SJCRH30 (cell line): ENCODE measurements at regions not wholly inside any gene's neighbourhood (a gene's known extent, or its start where the extent isn't known, plus 50 kb on each side); places are given as distances from the start of the nearest gene placed in this dataset.
A peak's percentile ranks its signal among the peaks of the same experiment; 100 is the strongest.

ENCODE experiments used
- DNase-seq, 2 experiments: peaks; one replicate each; pipeline ENCODE4 v3.0.0-alpha.2; 2015 to 2020
- H3K27ac ChIP-seq: fragments of 250-450 bp; sonication (Bioruptor Pico); 2 replicates; pipeline ENCODE4 v1.5.1; 2020; ENCODE audit warnings: mild to moderate bottlenecking, moderate library complexity
- H3K27me3 ChIP-seq: fragments of 250-450 bp; sonication (Bioruptor Pico); 2 replicates; pipeline ENCODE4 v1.5.1; 2020; ENCODE audit warnings: mild to moderate bottlenecking, moderate library complexity
- H3K36me3 ChIP-seq: fragments of 250-450 bp; sonication (Bioruptor Pico); 2 replicates; pipeline ENCODE4 v1.5.1; 2020; ENCODE audit warnings: mild to moderate bottlenecking, moderate library complexity
- H3K4me1 ChIP-seq: fragments of 250-450 bp; sonication (Bioruptor Pico); 2 replicates; pipeline ENCODE4 v1.5.1; 2020; ENCODE audit warnings: mild to moderate bottlenecking, moderate library complexity
- H3K4me3 ChIP-seq: fragments of 250-450 bp; sonication (Bioruptor Pico); 2 replicates; pipeline ENCODE4 v1.5.1; 2020; ENCODE audit warnings: mild to moderate bottlenecking, moderate library complexity
- H3K9me3 ChIP-seq: fragments of 250-450 bp; sonication (Bioruptor Pico); replicated peaks from 2 replicates; pipeline ENCODE4 v1.5.1; 2020; ENCODE audit warnings: mild to moderate bottlenecking, moderate library complexity

DNA sequence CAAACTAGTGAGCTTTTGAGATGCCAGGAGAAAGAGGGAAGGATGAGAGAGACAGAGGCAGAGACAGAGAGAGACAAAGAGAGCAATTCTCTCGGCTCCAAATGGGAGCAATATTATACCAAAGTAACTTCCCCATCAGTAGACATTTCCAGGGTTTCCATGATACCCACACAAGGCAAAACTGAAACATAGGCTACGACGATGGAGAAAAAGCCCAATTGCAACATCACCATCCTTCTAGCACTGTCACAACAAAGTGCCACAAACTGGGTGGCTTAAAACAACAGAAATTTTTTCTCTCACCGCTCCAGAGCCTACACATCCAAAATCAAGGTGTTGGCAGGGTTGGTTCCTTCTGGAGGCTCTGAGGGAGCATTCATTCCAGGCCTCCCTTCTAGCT lies 81.4 kb downstream of the KCTD12 start:
- Histone ChIP-seq H3K4me3 (no peak overlapping the region), H3K9me3 (no peaks in the 10 kb centered on the region), H3K27me3 (no peaks in the 10 kb centered on the region), H3K27ac (no peak overlapping the region), H3K36me3 (no peaks in the 10 kb centered on the region), H3K4me1 (no peaks in the 10 kb centered on the region)
- no peak for DNase-seq

DNA sequence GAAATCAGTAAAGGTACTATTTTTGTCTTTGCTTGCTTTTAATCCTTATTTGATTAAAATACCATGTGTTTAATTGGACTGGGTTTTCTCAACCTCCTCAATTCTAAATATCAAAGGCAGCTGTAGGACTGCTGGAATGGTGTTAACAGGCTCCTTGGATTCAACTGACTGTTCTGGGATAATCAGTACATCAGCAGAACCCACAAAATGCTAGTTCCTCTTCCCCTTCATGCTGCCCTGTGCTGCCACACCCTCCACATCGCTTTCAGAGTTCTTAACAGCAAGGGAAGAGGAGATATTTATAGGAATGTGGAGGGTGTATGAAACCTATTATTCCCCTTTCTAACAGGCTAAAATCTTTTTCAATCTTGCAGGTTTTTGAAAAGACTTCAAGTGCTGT lies 82.4 kb downstream of the KCTD12 start:
- H3K27ac ChIP-seq, result no peak overlapping the region
- no peak overlapping the region for H3K4me3 ChIP-seq
- no peaks in the 10 kb centered on the region for H3K36me3 ChIP-seq
- H3K27me3 ChIP-seq, result no peaks in the 10 kb centered on the region
- no peaks in the 10 kb centered on the region for H3K9me3 ChIP-seq
- no peak for DNase-seq
- H3K4me1 ChIP-seq, result no peaks in the 10 kb centered on the region

DNA sequence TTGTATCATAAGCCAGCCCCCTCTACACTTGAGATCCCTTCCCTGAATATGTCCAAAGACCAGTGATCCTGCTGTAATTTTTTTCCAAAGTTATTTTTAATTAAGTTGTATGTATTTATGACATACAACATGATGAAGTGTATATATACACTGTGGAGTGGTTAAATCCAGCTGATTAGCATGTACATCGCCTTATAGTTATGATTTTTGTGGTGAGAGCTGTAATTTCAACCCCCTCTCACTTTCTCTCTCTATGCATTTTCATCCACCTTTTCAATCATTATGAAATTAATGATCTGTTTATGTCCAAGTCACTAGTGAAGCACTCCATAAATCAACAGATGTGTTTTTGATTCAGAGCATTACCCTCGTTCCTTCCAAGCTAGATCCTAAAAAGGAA lies 85.3 kb downstream of the KCTD12 start:
- Histone ChIP-seq H3K36me3 (no peaks in the 10 kb centered on the region), H3K9me3 (no peaks in the 10 kb centered on the region), H3K4me3 (no peak overlapping the region), H3K27ac (no peak overlapping the region), H3K4me1 (no peaks in the 10 kb centered on the region), H3K27me3 (no peaks in the 10 kb centered on the region)
- DNase-seq, result no peak

DNA sequence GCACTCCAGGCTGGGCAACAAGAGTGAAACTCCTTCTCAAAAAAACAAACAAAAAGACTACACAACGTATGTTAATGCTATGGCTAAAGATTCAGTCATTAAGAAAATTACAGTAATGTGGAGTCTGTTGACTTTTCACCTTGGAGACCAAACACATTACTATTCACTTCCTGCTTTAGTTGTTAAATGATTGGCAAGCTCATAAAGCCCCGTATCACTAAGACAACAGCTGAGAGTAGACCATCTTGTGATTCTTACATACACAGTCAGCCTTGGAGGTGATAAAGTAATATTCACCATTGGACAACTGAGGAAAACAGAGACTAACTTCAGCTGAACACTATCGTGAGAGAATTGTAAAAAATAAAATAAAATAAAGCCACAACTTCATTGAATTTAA lies 86.5 kb downstream of the KCTD12 start:
- no peak overlapping the region for H3K27ac ChIP-seq
- no peak for DNase-seq
- H3K36me3 ChIP-seq, result no peaks in the 10 kb centered on the region
- H3K9me3 ChIP-seq, result no peaks in the 10 kb centered on the region
- H3K27me3 ChIP-seq, result no peaks in the 10 kb centered on the region
- no peaks in the 10 kb centered on the region for H3K4me1 ChIP-seq
- no peak overlapping the region for H3K4me3 ChIP-seq

DNA sequence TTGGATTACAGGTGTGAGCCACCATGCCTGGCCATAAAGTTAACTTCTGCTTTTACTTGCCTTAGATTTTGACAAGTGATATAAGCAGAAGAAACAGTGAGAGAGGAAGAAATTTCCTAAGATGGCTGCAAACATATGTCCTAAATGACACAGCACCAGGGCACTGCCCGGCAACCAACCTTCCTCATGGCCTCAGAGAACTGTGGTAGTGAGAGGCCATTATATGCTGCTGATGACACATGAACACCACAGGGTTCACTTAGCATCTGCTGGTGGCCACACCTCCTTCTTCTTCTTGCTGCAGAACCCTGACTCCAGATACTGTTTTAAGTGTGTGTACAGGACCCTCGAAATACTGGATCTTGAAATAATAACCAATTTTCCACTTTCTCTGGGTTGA lies 88.2 kb downstream of the KCTD12 start:
- Histone ChIP-seq H3K27me3 (no peaks in the 10 kb centered on the region), H3K36me3 (no peaks in the 10 kb centered on the region), H3K27ac (no peak overlapping the region), H3K4me3 (no peak overlapping the region), H3K4me1 (no peaks in the 10 kb centered on the region), H3K9me3 (no peaks in the 10 kb centered on the region)
- DNase-seq, result no peak

DNA sequence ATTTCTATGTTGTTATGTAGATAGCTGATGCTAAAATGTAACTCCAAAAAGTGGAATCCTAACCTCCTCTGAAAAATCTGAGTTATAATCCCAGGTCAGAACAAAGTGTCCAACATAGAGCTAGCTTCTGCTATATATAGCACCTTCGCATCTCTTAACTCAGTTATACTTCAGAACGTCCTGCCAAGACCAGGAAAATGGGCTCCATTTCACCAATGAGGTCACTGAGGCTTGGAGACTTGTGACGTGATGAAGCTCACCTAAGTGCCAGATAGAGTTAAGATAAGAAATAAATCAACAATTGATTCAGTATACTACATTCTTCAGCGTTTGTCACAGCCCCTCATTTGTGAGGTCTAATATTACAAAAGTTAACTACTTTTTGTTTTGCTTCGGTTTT lies 88.8 kb downstream of the KCTD12 start:
- Histone ChIP-seq H3K4me1 (no peaks in the 10 kb centered on the region), H3K9me3 (no peaks in the 10 kb centered on the region), H3K4me3 (no peak overlapping the region), H3K36me3 (no peaks in the 10 kb centered on the region), H3K27me3 (no peaks in the 10 kb centered on the region), H3K27ac (no peak overlapping the region)
- no peak for DNase-seq

DNA sequence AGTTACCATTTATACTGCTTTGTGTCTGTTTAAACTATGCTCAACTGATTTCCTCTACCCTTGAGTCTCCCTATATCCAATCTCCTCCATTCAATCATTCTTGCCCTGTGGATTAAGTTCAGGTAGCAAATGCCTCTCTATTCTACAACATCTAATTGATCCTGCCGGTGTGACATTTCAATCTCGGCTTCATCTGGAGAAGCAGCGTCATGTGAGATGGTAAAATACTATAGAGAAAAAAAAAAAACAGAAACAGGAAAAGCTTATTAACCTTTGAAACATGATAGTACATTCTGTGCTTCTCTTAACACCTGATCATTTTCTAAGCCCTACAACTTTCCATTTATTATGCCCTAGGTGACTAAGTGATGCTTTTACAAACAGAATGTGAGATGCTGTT lies 89.4 kb downstream of the KCTD12 start:
- H3K4me3 ChIP-seq, result no peak overlapping the region
- H3K4me1 ChIP-seq, result no peaks in the 10 kb centered on the region
- no peaks in the 10 kb centered on the region for H3K27me3 ChIP-seq
- DNase-seq, result no peak
- H3K27ac ChIP-seq, result no peak overlapping the region
- no peaks in the 10 kb centered on the region for H3K36me3 ChIP-seq
- H3K9me3 ChIP-seq, result no peaks in the 10 kb centered on the region

DNA sequence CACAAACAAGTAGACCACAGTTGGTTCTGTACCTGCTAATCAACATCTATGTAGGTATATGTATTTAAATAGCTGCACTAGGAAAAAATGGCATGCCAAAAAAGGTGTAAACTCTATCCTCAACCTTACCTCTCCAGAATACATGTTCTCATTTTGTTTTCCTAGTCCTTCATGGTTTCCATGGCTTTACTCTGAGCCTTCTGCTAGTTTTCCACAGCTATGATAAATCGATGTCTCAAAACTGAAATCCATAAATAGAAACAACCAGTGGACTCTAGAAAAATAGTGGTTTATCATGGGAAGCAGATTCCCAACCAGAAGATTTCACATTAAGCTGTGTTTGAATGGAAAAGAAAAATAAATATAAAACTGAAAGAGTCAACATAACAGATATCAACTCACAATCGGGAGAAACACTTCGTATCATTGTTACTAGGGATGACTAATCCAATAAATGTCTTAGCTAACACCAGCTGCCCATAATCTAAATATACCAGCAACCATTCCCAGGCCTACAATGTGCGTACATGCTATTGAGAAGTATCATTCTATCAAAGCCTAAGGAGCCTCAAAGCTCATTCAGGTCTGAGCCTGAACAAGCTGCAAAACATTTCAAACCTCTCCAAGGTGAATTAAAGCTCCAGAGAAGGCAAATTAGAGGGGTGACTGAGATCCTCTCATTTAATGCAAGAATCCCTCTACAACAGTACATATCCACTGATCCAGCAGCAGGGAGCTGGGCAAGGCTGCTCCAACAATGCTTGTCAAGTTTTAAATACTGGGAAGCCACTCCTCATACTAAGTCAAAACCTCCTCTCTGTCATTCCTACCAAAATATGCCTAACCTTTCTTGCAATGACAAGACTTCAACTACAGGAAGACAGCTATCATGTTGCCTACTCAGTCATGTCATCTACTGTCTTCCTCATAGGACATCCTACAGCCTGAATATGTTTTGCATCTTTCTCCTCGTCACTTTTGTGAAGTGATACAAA lies 90.2 kb downstream of the KCTD12 start:
- Histone ChIP-seq H3K9me3 (no peaks in the 10 kb centered on the region), H3K4me1 (no peaks in the 10 kb centered on the region), H3K4me3 (no peak overlapping the region), H3K36me3 (no peaks in the 10 kb centered on the region), H3K27me3 (no peaks in the 10 kb centered on the region), H3K27ac (no peak overlapping the region)
- DNase-seq, result peak in 1 of 2 experiments; percentile 3

DNA sequence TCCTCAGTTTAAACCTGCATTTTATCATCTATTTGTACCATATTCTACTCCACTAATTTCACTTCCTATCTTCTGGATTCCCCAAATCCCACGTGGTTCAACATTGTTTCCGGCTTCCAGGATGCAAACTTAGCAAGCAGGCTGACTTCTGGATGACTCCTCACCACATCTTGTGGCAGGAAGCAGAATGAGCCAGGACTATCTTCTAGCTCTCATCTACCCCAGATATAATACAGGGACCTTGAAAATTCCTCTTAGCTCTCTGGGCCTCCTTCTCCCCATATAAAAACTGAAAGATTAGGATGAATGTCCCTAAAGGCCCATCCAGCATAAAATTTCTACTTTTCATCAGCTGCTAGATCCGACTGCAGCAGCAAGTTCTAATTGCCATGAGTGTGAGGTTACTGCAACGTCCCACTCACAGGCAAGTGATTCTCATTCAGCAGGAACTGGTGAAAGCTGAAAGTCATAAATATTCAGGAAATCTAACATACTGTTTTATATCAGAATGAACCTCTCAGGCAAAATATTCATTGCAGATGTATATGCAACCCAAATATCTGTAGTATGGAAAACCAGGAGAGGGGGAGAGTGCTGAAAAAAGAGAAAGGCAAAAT lies 93.4 kb downstream of the KCTD12 start:
- Histone ChIP-seq H3K36me3 (no peaks in the 10 kb centered on the region), H3K4me3 (no peak overlapping the region), H3K9me3 (no peaks in the 10 kb centered on the region), H3K27me3 (no peaks in the 10 kb centered on the region), H3K27ac (no peak overlapping the region), H3K4me1 (no peaks in the 10 kb centered on the region)
- DNase-seq, result peak in 1 of 2 experiments; percentile 3

DNA sequence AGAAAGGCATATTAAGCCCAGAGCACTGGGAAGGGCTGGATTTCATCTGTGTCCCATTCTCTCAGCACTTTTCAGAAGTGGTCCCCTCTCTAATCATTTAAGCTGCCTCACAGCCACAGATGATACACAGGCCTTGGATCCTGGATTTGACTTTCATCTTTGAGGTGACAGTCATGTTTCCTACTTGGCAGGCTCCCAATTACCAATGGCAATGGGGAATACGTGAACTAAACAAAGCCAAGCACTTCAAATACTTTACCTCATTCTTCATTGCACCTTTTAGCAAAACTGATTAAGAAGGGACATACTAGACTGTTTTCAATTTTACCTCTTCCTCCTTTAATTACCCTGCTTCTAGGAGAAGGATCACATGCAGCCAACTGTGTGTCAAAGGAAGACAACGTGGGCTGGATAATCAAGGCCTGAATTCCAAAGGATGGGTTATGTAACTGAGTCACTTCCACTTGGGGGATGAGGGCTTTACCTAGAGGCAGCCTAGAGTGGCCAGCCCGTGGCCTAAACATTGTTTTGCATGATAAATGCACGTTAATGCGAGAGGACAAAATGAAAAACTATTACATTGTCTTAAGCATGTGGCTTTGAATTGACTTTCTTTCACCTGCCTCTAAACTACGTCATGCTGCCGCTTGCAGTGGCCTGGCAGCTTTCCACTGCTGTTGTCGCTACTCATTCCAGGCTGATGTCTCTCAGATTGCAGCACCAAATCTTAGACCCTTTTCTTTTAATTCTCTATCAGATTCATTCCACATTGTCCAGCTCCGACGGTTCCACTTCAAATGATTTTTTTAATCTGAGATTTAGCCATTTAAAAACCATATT lies 95.0 kb downstream of the KCTD12 start:
- H3K27ac ChIP-seq, result no peak overlapping the region
- H3K36me3 ChIP-seq, result no peaks in the 10 kb centered on the region
- H3K9me3 ChIP-seq, result no peaks in the 10 kb centered on the region
- H3K27me3 ChIP-seq, result no peaks in the 10 kb centered on the region
- H3K4me1 ChIP-seq, result no peaks in the 10 kb centered on the region
- no peak for DNase-seq
- no peak overlapping the region for H3K4me3 ChIP-seq

DNA sequence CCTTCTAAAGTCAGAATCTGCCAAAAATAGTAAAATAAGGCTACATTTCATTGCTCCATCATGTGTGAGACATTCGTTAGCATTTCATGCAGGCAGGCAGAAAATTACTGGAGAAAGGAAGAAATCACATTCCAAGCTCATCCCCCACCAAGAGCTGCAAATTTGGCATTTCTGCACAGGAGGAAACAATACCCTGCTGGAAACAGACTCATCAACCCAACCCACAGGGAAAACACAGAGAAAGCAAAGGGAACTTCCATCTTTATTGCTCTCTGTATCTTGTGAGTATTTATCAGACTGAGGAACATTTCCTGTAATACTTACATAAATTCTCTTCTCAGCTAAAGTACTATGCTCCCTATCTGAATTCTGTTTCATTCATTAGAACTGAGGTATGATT lies 95.7 kb downstream of the KCTD12 start:
- Histone ChIP-seq H3K9me3 (no peaks in the 10 kb centered on the region), H3K4me1 (no peaks in the 10 kb centered on the region), H3K36me3 (no peaks in the 10 kb centered on the region), H3K27me3 (no peaks in the 10 kb centered on the region), H3K27ac (no peak overlapping the region), H3K4me3 (no peak overlapping the region)
- DNase-seq, result no peak

DNA sequence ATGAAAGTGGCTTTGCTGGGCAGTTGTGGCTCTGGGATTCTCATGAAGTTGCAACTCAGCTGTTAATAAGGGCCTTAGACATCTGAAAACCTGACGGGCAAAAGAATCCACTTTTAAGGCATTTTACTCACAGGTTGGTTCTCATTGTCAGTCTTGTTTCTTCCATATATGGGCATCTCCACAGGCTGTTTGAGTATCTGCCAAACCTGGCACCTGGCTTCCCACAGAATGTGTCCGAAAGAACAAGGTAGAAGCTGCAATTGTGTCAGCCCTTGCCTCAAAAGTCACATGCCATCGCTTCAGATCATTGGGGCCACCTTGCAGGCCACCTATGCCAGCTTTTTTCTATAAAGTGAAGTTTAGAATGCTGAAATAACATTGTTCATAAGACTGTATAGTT lies 102.4 kb downstream of the KCTD12 start:
- Histone ChIP-seq H3K36me3 (no peaks in the 10 kb centered on the region), H3K4me3 (no peak overlapping the region), H3K9me3 (no peaks in the 10 kb centered on the region), H3K4me1 (no peaks in the 10 kb centered on the region), H3K27ac (no peak overlapping the region), H3K27me3 (no peaks in the 10 kb centered on the region)
- DNase-seq, result no peak

DNA sequence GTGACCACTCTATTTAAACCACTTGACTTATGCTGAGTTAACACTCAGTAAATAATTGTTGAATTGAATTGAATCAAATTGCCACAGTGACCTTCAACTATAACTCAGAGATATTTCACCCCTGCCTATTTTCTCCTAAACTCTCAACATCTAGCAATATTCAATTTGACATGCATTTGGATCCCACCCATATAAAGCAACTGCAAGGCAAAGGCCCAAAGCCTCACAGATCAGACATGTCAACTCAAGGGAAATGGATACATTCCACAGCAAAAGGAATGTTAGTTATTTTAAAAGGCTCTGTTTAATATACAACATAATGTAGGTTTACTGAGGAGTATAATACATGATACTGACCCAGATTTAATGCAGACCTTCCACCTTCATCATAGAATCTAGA lies 107.4 kb downstream of the KCTD12 start:
- Histone ChIP-seq H3K4me3 (no peak overlapping the region), H3K27ac (no peak overlapping the region), H3K36me3 (no peaks in the 10 kb centered on the region), H3K9me3 (no peaks in the 10 kb centered on the region), H3K27me3 (no peaks in the 10 kb centered on the region), H3K4me1 (no peaks in the 10 kb centered on the region)
- DNase-seq, result no peak

DNA sequence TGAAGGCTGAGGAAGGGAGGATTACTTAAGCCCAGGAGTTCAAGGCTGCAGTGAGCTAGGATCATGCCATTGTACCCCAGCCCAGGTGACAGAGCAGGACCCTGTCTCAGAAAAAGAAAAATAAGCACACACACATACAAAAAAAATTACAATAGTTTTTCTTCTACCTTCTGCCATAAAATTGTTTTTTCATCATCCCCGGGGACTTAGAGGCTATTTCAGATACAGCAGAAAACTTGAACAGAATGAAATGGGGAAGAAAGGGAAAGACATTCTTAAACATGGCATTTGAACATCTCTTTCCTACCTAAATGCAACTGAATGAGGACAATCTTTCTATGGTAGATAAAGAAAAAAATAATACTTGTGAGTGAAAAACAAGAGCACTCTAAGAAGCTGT lies 109.1 kb downstream of the KCTD12 start:
- Histone ChIP-seq H3K4me3 (no peak overlapping the region), H3K36me3 (no peaks in the 10 kb centered on the region), H3K9me3 (no peaks in the 10 kb centered on the region), H3K27ac (no peak overlapping the region), H3K4me1 (no peaks in the 10 kb centered on the region), H3K27me3 (no peaks in the 10 kb centered on the region)
- no peak for DNase-seq
